ENCODE measurements at regions not wholly inside any gene's neighbourhood (a gene's known extent, or its start where the extent isn't known, plus 50 kb on each side); places are given as distances from the start of the nearest gene placed in this dataset.
"Not testable (repeated sequence)": the region's sequence is repeated elsewhere in the genome, so short reads cannot be mapped to it uniquely, and the experiment has no call there.

DNA sequence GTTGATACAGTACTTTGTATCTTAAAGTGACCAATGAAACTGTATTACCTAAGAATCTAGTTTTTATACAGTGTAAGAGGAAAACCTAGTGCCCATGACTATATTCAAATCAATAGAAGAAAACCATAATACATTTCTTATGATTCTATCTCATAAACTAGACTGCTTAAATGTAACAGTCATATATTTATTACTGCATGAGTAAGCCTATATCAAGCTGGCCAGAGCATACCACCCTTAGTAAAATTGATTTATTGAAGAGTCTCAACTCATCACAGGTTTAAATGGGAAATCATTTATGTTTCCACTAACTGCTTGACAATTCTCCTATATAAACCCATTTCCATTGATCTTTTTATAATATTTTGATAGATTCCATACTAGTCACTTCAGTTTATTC, 1059.2 kb upstream of the LRRTM1 start:
- no peak for DNase-seq

DNA sequence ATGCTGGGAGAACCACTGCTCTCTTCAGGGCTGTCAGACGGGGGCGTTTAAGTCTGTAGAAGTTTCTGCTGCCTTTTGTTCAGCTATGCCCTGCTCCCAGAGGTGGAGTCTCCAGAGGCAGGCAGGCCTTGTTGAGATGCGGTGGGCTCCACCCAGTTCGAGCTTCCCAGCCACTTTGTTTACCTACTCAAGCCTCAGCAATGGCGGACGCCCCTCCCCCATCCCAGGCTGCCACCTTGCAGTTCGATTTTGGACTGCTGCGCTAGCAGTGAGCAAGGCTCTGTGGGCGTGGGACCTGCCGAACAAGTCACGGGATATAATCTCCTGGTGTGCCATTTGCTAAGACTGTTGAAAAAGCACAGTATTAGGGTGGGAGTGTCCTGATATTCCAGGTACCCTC, 1057.9 kb upstream of the LRRTM1 start:
- not testable (repeated sequence) for DNase-seq

GRCh38 chr2:81355436-81355835, 1050.9 kb upstream of the LRRTM1 start:
- DNase-seq: no peak

- DNase-seq: no peak
These were observed 1029.5 kb upstream of the LRRTM1 start for GRCh38 chr2:81334046-81334445.

DNA sequence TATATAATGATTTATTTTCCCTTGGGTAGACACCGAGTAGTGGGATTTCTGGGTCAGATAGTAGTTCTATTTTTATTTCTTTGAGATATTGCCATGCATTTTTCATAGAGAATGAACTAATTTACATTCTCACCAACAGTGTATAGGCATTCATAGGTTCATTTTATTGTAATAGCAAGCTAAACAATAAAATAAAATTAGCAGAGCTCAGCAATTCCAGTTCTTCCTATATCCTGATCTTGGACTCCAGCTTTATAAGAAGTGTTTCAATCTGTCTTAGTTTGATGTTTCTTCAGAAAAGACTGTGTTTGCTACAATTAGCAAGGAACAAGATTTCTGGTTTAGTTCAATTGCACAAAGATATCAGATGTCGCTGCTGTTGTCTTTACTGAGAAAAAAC, 1024.4 kb upstream of the LRRTM1 start:
- no peak for DNase-seq

DNA sequence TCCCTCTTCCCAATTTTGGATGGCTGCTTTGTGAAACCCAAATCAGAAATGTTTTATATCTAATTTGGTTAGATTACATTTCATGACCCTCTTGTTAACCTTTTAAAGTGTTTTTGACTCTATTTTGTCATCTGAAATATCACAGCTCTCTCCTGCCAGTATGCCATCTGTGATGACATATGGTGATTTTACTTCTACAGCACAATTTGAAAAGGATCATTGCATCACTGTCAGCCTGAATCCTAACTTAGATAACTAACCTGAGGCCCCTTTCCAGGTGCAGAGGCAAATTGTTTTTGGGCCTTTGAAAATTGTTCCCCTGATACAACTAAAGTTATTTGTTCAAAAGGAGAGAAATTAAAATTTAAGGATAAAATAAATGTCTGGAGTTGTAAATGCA, 1023.4 kb upstream of the LRRTM1 start:
- no peak for DNase-seq

DNA sequence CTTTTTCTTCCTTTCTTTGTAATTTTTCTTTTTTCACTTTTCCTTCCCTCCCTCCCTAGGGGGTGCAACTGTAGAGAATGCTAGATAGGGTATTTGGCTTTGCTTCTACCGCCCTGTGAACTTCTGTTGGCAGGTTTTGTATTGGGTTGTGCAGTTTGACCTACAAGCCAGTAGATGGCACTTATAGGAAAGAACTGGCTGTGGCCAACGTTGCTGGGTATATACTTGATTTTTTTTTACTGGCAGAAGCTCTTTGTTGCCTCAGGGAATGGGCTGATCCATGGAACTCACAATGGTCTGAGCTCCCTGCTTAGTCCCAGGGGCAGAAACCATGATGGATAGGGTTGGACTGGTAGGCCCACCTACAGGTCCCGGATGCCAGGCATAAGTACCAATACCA, 1019.5 kb upstream of the LRRTM1 start:
- no peak for DNase-seq

DNA sequence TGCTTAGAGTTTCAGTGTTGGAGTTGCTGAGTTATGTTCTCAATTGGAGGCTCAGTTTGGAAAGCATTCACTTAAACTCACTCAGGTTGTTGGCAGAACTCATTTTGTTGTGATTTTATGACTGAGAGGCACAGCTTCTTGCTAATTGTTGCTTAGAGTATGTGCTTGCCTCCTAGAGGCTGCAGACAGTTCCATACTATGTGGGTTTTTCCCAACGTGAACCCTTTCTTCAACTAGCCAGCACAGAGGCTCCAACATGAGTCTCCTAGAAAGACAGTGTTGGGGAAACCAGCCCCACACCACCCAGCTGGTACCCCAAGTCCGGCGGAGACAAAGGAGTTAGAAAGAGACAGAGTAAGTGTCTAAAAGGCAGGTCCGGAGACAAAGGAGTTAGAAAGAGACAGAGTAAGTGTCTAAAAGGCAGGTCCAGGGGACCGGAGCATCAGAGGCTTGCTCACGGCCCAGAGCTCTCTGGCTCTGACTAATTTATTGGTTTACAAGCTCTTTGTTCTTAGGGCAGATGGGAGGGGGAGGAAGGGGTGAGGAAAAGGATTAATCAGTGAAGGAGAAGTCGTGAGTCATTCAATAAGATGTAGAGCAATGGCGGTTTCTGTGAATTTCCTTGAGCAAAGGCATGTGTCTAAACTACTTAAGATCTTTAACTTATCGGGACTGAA, 999.7 kb upstream of the LRRTM1 start:
- no peak for DNase-seq

GRCh38 chr2:81303321-81303720, 998.8 kb upstream of the LRRTM1 start:
- no peak for DNase-seq

- no peak for DNase-seq
These were observed 995.3 kb upstream of the LRRTM1 start for GRCh38 chr2:81299841-81300240.

GRCh38 chr2:81290846-81291245, 986.3 kb upstream of the LRRTM1 start:
- no peak for DNase-seq

- DNase-seq: peak; percentile 7
These were observed 978.5 kb upstream of the LRRTM1 start for GRCh38 chr2:81283081-81283480.

- no peak for DNase-seq
These were observed 977.7 kb upstream of the LRRTM1 start for GRCh38 chr2:81282151-81282769.

- no peak for DNase-seq
These were observed 972.0 kb upstream of the LRRTM1 start for GRCh38 chr2:81276595-81276994.

DNA sequence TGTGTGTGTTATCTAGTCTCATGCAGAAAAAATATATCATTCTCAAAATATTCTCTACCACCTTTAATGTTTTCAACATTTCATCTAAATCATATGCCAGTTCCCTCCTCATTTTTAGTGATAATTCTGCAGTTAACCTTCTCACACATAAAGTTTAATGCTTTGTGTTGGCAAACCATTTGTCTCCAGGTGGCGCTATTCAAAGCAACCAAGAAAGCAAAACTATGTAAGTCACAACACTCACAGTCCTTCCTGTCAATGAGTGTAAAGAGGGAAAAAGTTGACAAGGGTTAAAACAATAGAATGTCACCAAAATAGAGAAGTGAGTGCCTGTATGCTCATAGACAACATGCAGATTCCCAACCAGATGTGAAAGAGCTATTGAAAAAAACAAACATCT, 961.6 kb upstream of the LRRTM1 start:
- DNase-seq: no peak

- no peak for DNase-seq
These were observed 959.4 kb upstream of the LRRTM1 start for GRCh38 chr2:81263989-81264388.

DNA sequence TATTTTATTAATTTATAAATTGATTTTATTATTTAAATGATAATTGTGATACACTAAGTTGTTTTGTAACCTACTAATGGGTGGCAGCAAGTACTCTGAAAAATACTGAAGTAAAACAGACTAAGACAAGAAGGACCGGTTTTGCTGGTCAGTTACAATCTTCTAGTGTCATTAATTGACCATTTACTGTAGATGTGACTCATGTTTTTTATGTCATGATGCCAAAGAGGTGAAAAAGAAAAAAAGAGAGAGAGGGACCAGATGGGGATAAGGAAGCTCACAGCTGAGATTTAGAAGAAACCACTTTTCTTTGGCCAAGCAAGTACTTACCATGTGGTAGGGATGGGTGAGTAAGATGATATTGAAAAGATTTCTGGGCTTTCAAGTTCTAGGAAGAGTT, 955.8 kb upstream of the LRRTM1 start:
- DNase-seq: no peak

DNA sequence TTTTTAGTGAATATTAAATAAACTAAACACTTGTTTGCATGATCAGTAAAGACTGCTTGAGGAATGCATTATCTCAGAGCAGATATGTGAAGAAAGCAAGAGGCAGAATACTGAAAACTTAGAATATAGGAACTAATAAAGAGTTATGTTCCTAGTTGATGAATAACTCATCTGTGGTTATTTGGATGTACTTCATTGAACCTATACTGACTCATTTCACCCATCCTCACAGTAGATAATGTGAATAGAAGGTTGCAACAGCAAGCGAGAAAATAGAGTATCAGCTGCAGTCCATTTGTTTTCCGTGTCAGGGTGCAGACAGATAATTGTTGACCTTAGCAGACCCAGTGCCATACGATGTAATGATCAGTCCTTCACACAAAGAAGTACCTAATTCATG, 945.7 kb upstream of the LRRTM1 start:
- no peak for DNase-seq

DNA sequence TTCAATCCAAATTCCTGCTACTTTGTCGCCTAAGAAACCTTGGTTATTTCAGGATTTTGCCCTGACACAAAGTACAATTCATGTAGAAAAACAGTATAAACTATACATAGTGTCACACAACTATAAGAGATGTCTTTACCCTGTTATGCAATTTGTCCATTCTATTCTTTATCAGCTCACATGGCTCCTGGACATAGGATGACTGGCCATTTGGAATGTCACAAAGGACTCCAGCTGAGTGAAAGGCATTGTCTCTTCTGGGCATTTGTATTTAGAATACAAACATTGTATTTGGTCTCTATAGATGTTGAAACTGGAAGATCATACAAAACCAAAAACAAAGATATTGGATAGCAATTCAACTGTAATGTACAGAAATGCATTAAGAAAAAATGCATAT, 944.6 kb upstream of the LRRTM1 start:
- no peak for DNase-seq

DNA sequence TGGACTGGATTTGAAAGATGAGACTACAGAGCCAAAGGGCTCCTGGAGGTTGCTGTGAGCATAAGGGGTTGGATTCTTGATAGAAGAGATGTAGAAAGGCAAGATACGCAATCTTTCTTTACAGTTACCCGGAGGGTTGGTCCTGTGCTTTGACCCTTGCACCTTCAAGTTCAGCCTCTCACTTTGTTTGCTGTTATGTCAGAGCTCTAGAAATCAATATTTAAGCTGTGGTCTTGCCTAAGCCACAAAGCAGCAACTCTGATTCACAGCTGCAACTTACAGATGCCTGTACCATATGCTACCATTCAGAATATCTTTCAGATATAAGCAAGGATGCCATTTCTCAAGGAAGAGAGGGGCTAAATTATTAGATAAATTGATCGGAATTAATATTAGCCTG, 943.1 kb upstream of the LRRTM1 start:
- no peak for DNase-seq

DNA sequence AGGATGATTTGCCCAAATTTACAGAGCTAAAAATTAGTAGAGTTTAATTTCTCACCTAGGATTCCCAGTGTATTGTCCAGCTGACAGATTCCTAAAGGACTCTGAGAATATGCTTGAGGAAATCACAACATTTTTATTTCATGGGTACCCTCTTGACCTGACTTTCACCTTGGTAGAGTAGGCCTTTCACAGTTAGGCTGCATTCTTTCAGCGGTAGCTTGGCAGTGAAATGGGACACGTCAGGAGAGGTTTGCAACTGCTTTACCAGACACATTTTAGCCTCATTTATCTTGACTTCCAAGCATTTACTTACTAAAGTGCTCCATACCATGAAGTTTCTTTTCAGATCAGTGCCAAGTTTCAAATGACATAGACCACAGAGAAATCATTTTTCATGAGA, 937.9 kb upstream of the LRRTM1 start:
- DNase-seq: no peak

- no peak for DNase-seq
These were observed 933.9 kb upstream of the LRRTM1 start for GRCh38 chr2:81238462-81238861.

DNA sequence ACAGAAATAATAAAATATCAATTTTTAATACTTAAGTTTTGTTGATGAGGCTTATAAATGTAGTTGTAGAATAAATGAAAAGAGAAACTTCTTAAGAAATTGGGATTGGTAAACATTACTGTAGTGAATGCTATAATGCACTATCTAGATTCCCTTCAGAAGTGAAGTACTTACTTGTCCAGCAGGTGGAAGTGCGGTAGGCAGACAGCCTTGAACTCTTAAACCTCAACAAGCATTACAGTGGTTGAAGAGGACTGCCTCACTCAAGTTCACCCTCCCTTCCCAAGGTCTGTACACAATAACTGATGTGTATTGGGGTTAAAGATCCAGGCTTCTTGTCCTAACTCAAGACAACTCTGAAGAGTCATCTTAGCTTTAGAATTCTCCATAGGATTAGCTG, 931.0 kb upstream of the LRRTM1 start:
- no peak for DNase-seq

GRCh38 chr2:81234711-81235110, 930.2 kb upstream of the LRRTM1 start:
- DNase-seq: no peak

All from muscle of arm (tissue), 1 donor.